HEK293 (cell line): ENCODE measurements at regions not wholly inside any gene's neighbourhood (a gene's known extent, or its start where the extent isn't known, plus 50 kb on each side); places are given as distances from the start of the nearest gene placed in this dataset.

Source experiments
- ATF2 ChIP-seq: fragments of 450-650 bp; formaldehyde crosslinking; IDR thresholded peaks from 2 replicates; pipeline ENCODE4 v1.5.1; 2016; ENCODE audit warnings: missing biosample characterization, missing genetic modification characterization, low read depth
- CTCF ChIP-seq: fragments of 450-650 bp; formaldehyde crosslinking; IDR thresholded peaks from 2 replicates; pipeline ENCODE4 v1.5.1; 2016; ENCODE audit warnings: missing biosample characterization, missing genetic modification characterization
- GLIS2 ChIP-seq: fragments of 450-650 bp; formaldehyde crosslinking; IDR thresholded peaks from 2 replicates; pipeline ENCODE4 v1.5.1; 2016; ENCODE audit warnings: missing biosample characterization, missing genetic modification characterization
- ZBTB20 ChIP-seq: fragments of 450-650 bp; formaldehyde crosslinking; IDR thresholded peaks from 2 replicates; pipeline ENCODE4 v1.5.1; 2016; ENCODE audit warnings: missing biosample characterization, missing genetic modification characterization
- ZBTB49 ChIP-seq: fragments of 450-650 bp; formaldehyde crosslinking; IDR thresholded peaks from 2 replicates; pipeline ENCODE4 v1.5.1; 2016; ENCODE audit warnings: missing biosample characterization, missing genetic modification characterization, low read depth
- ZNF324 ChIP-seq: fragments of 450-650 bp; formaldehyde crosslinking; IDR thresholded peaks from 2 replicates; pipeline ENCODE4 v1.5.1; 2016; ENCODE audit warnings: missing biosample characterization, missing genetic modification characterization
- ZNF785 ChIP-seq: fragments of 450-650 bp; formaldehyde crosslinking; IDR thresholded peaks from 2 replicates; pipeline ENCODE4 v1.5.1; 2016; ENCODE audit warnings: missing biosample characterization, missing genetic modification characterization
- ZNF843 ChIP-seq: fragments of 450-650 bp; formaldehyde crosslinking; IDR thresholded peaks from 2 replicates; pipeline ENCODE4 v1.5.1; 2016; ENCODE audit warnings: missing biosample characterization, missing genetic modification characterization

GRCh38 chr1:36625935-36626310, 143.2 kb upstream of the CSF3R start:
- TF ChIP-seq ZNF785 (tag by site-specific recombination) (no peak), CTCF (tag by site-specific recombination) (no peak), ZNF843 (tag by site-specific recombination) (no peak), ZNF324 (tag by site-specific recombination) (no peak), ATF2 (tag by site-specific recombination) (no peak), GLIS2 (tag by site-specific recombination) (no peak), ZBTB20 (tag by site-specific recombination) (no peak), ZBTB49 (tag by site-specific recombination) (no peak)
